ENCODE measurements at regions not wholly inside any gene's neighbourhood (a gene's known extent, or its start where the extent isn't known, plus 50 kb on each side); places are given as distances from the start of the nearest gene placed in this dataset.

DNA sequence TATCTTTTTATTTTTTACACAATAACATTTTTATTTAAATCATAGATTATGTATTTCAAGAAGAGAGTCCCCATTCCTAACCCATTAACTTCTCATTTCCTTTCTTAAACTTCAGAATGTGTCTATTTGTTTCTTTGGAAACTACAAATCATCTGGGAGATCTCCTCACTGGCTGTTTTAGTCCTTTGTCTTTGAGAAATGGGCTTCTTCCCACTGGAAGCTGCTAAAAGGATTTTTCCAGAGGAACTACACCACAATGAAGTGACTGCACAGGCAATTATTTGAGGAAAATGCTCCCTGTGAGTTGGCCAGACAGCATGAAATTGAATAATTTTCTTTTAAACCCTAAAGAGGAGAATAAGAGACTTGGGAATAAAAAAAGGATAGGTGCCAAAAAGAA lies 119.1 kb downstream of the TENT5A start:
- no peak overlapping the region for H3K27ac Mint-ChIP-seq
- intact Hi-C loops (cut with micrococcal nuclease): no loop called here
- no peaks in the 10 kb centered on the region for H3K27me3 Mint-ChIP-seq (ENCODE audit: low read depth in 3 of 3)

GRCh38 chr6:81630719-81631118 lies 121.8 kb downstream of the TENT5A start:
- H3K27me3 Mint-ChIP-seq (ENCODE audit: low read depth in 3 of 3): no peaks in the 10 kb centered on the region
- H3K27me3 ChIP-seq (ENCODE audit: control insufficient read depth in 2 of 2, insufficient read depth in 2 of 2, low read length in 2 of 2): no peaks in the 10 kb centered on the region
- intact Hi-C loops (cut with micrococcal nuclease): no loop called here
- H3K4me1 ChIP-seq (ENCODE audit: control insufficient read depth in 1 of 2, insufficient read depth in 2 of 2, low read length in 2 of 2): no peaks in the 10 kb centered on the region
- no peaks in the 10 kb centered on the region for H4K20me1 ChIP-seq (ENCODE audit: insufficient read depth, low read length)
- H3K9me3 Mint-ChIP-seq: peaks cover 5 to 17% (median 10%) of the 10 kb centered on the region in 7 donors
- no peaks in the 10 kb centered on the region for H3K4me1 Mint-ChIP-seq
- TF ChIP-seq CTCF (IDR thresholded peaks at IDR 0.05): no peak
- H3K36me3 Mint-ChIP-seq: no peaks in the 10 kb centered on the region
- H3K9me3 ChIP-seq (replicated peaks in 1 of 2; ENCODE audit: control insufficient read depth in 1 of 2, insufficient read depth in 1 of 2, low read length in 2 of 2): peaks cover 0 to 15% of the 10 kb centered on the region in 2 donors
- H3K9ac ChIP-seq (ENCODE audit: insufficient read depth, low read length, poor library complexity, severe bottlenecking): no peak overlapping the region
- H3K27ac Mint-ChIP-seq: no peak overlapping the region
- no peaks in the 10 kb centered on the region for H3K36me3 ChIP-seq (replicated peaks in 1 of 2; ENCODE audit: control insufficient read depth in 1 of 2, insufficient read depth in 2 of 2, low read length in 2 of 2)
- no peak overlapping the region for H3K27ac ChIP-seq (ENCODE audit: low read depth in 1 of 2, low read length in 2 of 2)
- H2AFZ ChIP-seq (ENCODE audit: insufficient read depth, low read depth, low read length, poor library complexity, severe bottlenecking): no peak overlapping the region
- DNase-seq: no peak
- 80% methylated on average over 1 of the region's 1 CpG for WGBS (ENCODE audit: insufficient coverage)
- H3K4me3 Mint-ChIP-seq: no peak overlapping the region
- H3K4me2 ChIP-seq (replicated peaks; ENCODE audit: extremely low read depth, low read length, poor library complexity, severe bottlenecking): no peak overlapping the region
- no peak overlapping the region for H3K4me3 ChIP-seq (replicated peaks in 1 of 3; ENCODE audit: low read depth in 2 of 3, low read length in 3 of 3)
- no peaks in the 10 kb centered on the region for H3K79me2 ChIP-seq (ENCODE audit: insufficient read depth, low read length)

More for the DNA sequence above, 119.1 kb downstream of the TENT5A start:
- Mint-ChIP-seq H3K36me3 (no peaks in the 10 kb centered on the region), H3K4me1 (no peaks in the 10 kb centered on the region), H3K4me3 (no peak overlapping the region), H3K9me3 (peaks cover 3 to 16% (median 8%) of the 10 kb centered on the region in 7 donors)
- Histone ChIP-seq H3K4me1 (ENCODE audit: control insufficient read depth in 1 of 2, insufficient read depth in 2 of 2, low read length in 2 of 2) (no peaks in the 10 kb centered on the region), H3K27me3 (ENCODE audit: control insufficient read depth in 2 of 2, insufficient read depth in 2 of 2, low read length in 2 of 2) (no peaks in the 10 kb centered on the region), H4K20me1 (ENCODE audit: insufficient read depth, low read length) (no peaks in the 10 kb centered on the region), H3K79me2 (ENCODE audit: insufficient read depth, low read length) (no peaks in the 10 kb centered on the region), H3K4me2 (replicated peaks; ENCODE audit: extremely low read depth, low read length, poor library complexity, severe bottlenecking) (no peak overlapping the region), H2AFZ (ENCODE audit: insufficient read depth, low read depth, low read length, poor library complexity, severe bottlenecking) (no peak overlapping the region), H3K4me3 (replicated peaks in 1 of 3; ENCODE audit: low read depth in 2 of 3, low read length in 3 of 3) (no peak overlapping the region), H3K36me3 (replicated peaks in 1 of 2; ENCODE audit: control insufficient read depth in 1 of 2, insufficient read depth in 2 of 2, low read length in 2 of 2) (no peaks in the 10 kb centered on the region), H3K27ac (ENCODE audit: low read depth in 1 of 2, low read length in 2 of 2) (no peak overlapping the region), H3K9me3 (replicated peaks in 1 of 2; ENCODE audit: control insufficient read depth in 1 of 2, insufficient read depth in 1 of 2, low read length in 2 of 2) (peaks cover 0 to 15% of the 10 kb centered on the region in 2 donors), H3K9ac (ENCODE audit: insufficient read depth, low read length, poor library complexity, severe bottlenecking) (no peak overlapping the region)
- no peak for DNase-seq
- TF ChIP-seq CTCF (IDR thresholded peaks at IDR 0.05): no peak

All from CD14-positive monocyte (primary cell).